SK-N-SH (cell line): ENCODE measurements at regions not wholly inside any gene's neighbourhood (a gene's known extent, or its start where the extent isn't known, plus 50 kb on each side); places are given as distances from the start of the nearest gene placed in this dataset.

Experiments
- CTCF ChIA-PET: fragments of 300-600, 350-600 bp; formaldehyde crosslinking; extraction: SDS; loops from one replicate; lab custom pipeline; 2021; lab: Yijun Ruan, JAX
- POLR2A ChIA-PET: fragments of 350-600 bp; sonication (Branson Sonifier 250); formaldehyde crosslinking; extraction: SDS; loops from one replicate; lab custom pipeline; 2020; ENCODE audit warnings: antibody characterized with exemption, inconsistent platforms; lab: Yijun Ruan, JAX
- DNase-seq: peaks from one replicate; pipeline ENCODE4 v3.0.0; 2012
- H2AFZ ChIP-seq: fragments of 200-600 bp; sonication (generic); 2 replicates; pipeline ENCODE4 v1.8.1; 2016; ENCODE audit warnings: antibody characterized with exemption, mild to moderate bottlenecking, low read depth
- H3F3A ChIP-seq: fragments of 200-600 bp; sonication (generic); replicated peaks from 2 replicates; pipeline ENCODE3; 2016; ENCODE audit warnings: antibody characterized with exemption, mild to moderate bottlenecking; ENCODE audit not compliant: insufficient read depth
- H3K27ac ChIP-seq, 2 experiments: fragments of 200-500 bp in 1 of 2; fragments of 200-600 bp in 1 of 2; sonication (Bioruptor generic) in 1 of 2; sonication (generic), shearing (Covaris generic) in 1 of 2; 2 replicates each; pipeline versions ENCODE4 v1.5.1 to v1.6.1; 2014 to 2016; ENCODE audit warnings: low read depth in 2 of 2, inconsistent platforms in 1 of 2, low read length in 1 of 2, mild to moderate bottlenecking in 1 of 2, mixed read lengths in 1 of 2
- H3K27me3 ChIP-seq: fragments of 200-600 bp; sonication (generic), shearing (Covaris generic); 2 replicates; pipeline ENCODE4 v1.6.1; 2016; ENCODE audit warnings: mixed run types; ENCODE audit not compliant: insufficient read depth
- H3K36me3 ChIP-seq, 2 experiments: fragments of 200-500 bp in 1 of 2; fragments of 200-600 bp in 1 of 2; sonication (Bioruptor generic) in 1 of 2; sonication (generic) in 1 of 2; replicated peaks in 1 of 2; 2 replicates each; pipeline versions ENCODE3 to v1.5.1; 2014 to 2016; ENCODE audit warnings: low read length in 1 of 2, mild to moderate bottlenecking in 1 of 2; ENCODE audit not compliant: insufficient read depth in 2 of 2, control insufficient read depth in 1 of 2
- H3K4me1 ChIP-seq, 2 experiments: fragments of 200-500 bp in 1 of 2; fragments of 200-600 bp in 1 of 2; sonication (Bioruptor generic) in 1 of 2; sonication (generic), shearing (Covaris generic) in 1 of 2; 2 replicates each; pipeline versions ENCODE4 v1.5.1 to v1.6.1; 2014 to 2016; ENCODE audit warnings: low read depth in 1 of 2, low read length in 1 of 2, mixed run types in 1 of 2; ENCODE audit not compliant: insufficient read depth in 2 of 2, control insufficient read depth in 1 of 2
- H3K4me2 ChIP-seq: fragments of 200-600 bp; sonication (generic), shearing (Covaris generic); 2 replicates; pipeline ENCODE4 v1.6.1; 2017; ENCODE audit warnings: mixed run types
- H3K4me3 ChIP-seq, 2 experiments: fragments of 200-500 bp in 1 of 2; fragments of 200-600 bp in 1 of 2; sonication (Bioruptor generic) in 1 of 2; sonication (generic), shearing (Covaris generic) in 1 of 2; 2 replicates each; pipeline versions ENCODE4 v1.5.1 to v1.8.1; 2014 to 2016; ENCODE audit warnings: low read depth in 2 of 2, inconsistent platforms in 1 of 2, low read length in 1 of 2, mild to moderate bottlenecking in 1 of 2, mixed read lengths in 1 of 2, moderate library complexity in 1 of 2
- H3K79me2 ChIP-seq: fragments of 200-600 bp; sonication (generic); 2 replicates; pipeline ENCODE4 v1.8.1; 2017; ENCODE audit warnings: mild to moderate bottlenecking; ENCODE audit not compliant: insufficient read depth
- H3K9ac ChIP-seq: fragments of 200-600 bp; sonication (generic); 2 replicates; pipeline ENCODE4 v1.6.1; 2017; ENCODE audit warnings: mixed run types
- H3K9me2 ChIP-seq: fragments of 200-600 bp; sonication (generic); 2 replicates; pipeline ENCODE4 v1.6.1; 2017; ENCODE audit warnings: mixed run types
- H3K9me3 ChIP-seq: fragments of 200-600 bp; sonication (generic); 2 replicates; pipeline ENCODE4 v1.6.1; 2017; ENCODE audit warnings: mixed run types, mild to moderate bottlenecking, moderate library complexity
- H4K20me1 ChIP-seq: fragments of 200-600 bp; sonication (generic); 2 replicates; pipeline ENCODE4 v1.6.1; 2017; ENCODE audit warnings: mild to moderate bottlenecking, mixed run types; ENCODE audit not compliant: insufficient read depth
- FOSL2 ChIP-seq: IDR thresholded peaks from 2 replicates; pipeline ENCODE4 v1.4.0; 2012; ENCODE audit warnings: low read depth, mild to moderate bottlenecking, moderate library complexity, borderline replicate concordance
- FOXJ3 ChIP-seq: sonication (generic); formaldehyde crosslinking; IDR thresholded peaks from 2 replicates; pipeline ENCODE4 v1.5.1; 2020; ENCODE audit warnings: mild to moderate bottlenecking, missing genetic modification reagents
- FOXM1 ChIP-seq: IDR thresholded peaks from 2 replicates; pipeline ENCODE4 v1.4.0; 2012; ENCODE audit warnings: low read depth, mild to moderate bottlenecking
- GATA2 ChIP-seq: sonication (generic); formaldehyde crosslinking; IDR thresholded peaks from 2 replicates; pipeline ENCODE4 v1.5.0; 2020; ENCODE audit warnings: mild to moderate bottlenecking, missing genetic modification reagents
- IRF3 ChIP-seq: fragments of 150-350 bp; IDR thresholded peaks from 2 replicates; pipeline ENCODE4 v1.6.1; 2016; ENCODE audit warnings: mild to moderate bottlenecking, low read depth, low read length
- MAX ChIP-seq: IDR thresholded peaks from 2 replicates; pipeline ENCODE4 v1.4.0; 2012; ENCODE audit warnings: low read depth
- MEF2A ChIP-seq: IDR thresholded peaks from 2 replicates; pipeline ENCODE4 v1.4.0; 2012; ENCODE audit warnings: low read depth, borderline replicate concordance
- MXI1 ChIP-seq: IDR thresholded peaks from 2 replicates; pipeline ENCODE4 v1.6.1; 2012; ENCODE audit warnings: mild to moderate bottlenecking, low read depth, low read length, improper control_type of control experiment
- NRF1 ChIP-seq: IDR thresholded peaks from 2 replicates; pipeline ENCODE4 v1.6.1; 2012; ENCODE audit warnings: low read depth, mild to moderate bottlenecking, low read length
- PBX3 ChIP-seq: IDR thresholded peaks from 2 replicates; pipeline ENCODE4; 2012
- RAD21 ChIP-seq: IDR thresholded peaks from 2 replicates; pipeline ENCODE4 v1.6.1; 2012; ENCODE audit warnings: mild to moderate bottlenecking, low read length
- RCOR1 ChIP-seq: fragments of 150-350 bp; IDR thresholded peaks from 2 replicates; pipeline ENCODE4 v1.6.1; 2017; ENCODE audit warnings: antibody characterized with exemption, low read length
- REST ChIP-seq: IDR thresholded peaks from 2 replicates; pipeline ENCODE4 v1.6.1; 2012; ENCODE audit warnings: mild to moderate bottlenecking, low read depth, low read length, moderate library complexity
- RFX5 ChIP-seq: IDR thresholded peaks from 2 replicates; pipeline ENCODE4 v1.6.1; 2012; ENCODE audit warnings: mild to moderate bottlenecking, improper control_type of control experiment, low read length
- RXRA ChIP-seq: IDR thresholded peaks from 2 replicates; pipeline ENCODE4 v1.4.0; 2012; ENCODE audit warnings: low read depth, mild to moderate bottlenecking, borderline replicate concordance
- SIN3A ChIP-seq: IDR thresholded peaks from 2 replicates; pipeline ENCODE4 v1.6.1; 2012; ENCODE audit warnings: low read depth, mild to moderate bottlenecking, low read length, moderate library complexity, borderline replicate concordance
- TAF1 ChIP-seq: IDR thresholded peaks from 2 replicates; pipeline ENCODE4 v1.6.1; 2012; ENCODE audit warnings: low read depth, mild to moderate bottlenecking, low read length, moderate library complexity, borderline replicate concordance
- USF2 ChIP-seq: fragments of 150-350 bp; IDR thresholded peaks from 2 replicates; pipeline ENCODE4 v1.6.1; 2017; ENCODE audit warnings: antibody characterized with exemption, low read length, low read depth, borderline replicate concordance
- YY1 ChIP-seq: IDR thresholded peaks from 2 replicates; pipeline ENCODE4 v1.4.0; 2012; ENCODE audit warnings: low read depth, mild to moderate bottlenecking
- WGBS: methylation state at CpG from one replicate; pipeline ENCODE4 v1.1.6; 2017; ENCODE audit warnings: low lambda C conversion rate; 5-methylcytosine and 5-hydroxymethylcytosine counted together

GRCh38 chr2:101549371-101549770 lies 74.5 kb upstream of the RFX8 start:
- no peaks in the 10 kb centered on the region for H3K27me3 ChIP-seq
- no peak overlapping the region for H3K4me3 ChIP-seq
- H3K4me2 ChIP-seq, result no peak overlapping the region
- TF ChIP-seq GATA2 (CRISPR knock-in tag) (no peak), RFX5 (no peak), FOSL2 (no peak), USF2 (no peak), MAX (no peak), REST (no peak), TAF1 (no peak), MXI1 (no peak), FOXM1 (no peak), FOXJ3 (CRISPR knock-in tag) (no peak)
- 0 out of 4 replicates have a peak, but pooled peaks cover 0 to 12% of the 10 kb centered on the region in 2 experiments for H3K4me1 ChIP-seq
- H2AFZ ChIP-seq, result no peak overlapping the region
- no peak overlapping the region for H3K27ac ChIP-seq
- no peak overlapping the region for H3K9ac ChIP-seq
- H3F3A ChIP-seq, result no peaks in the 10 kb centered on the region
- ChIA-PET CTCF (no interaction called here), POLR2A (no interaction called here)
- 47% methylated on average over 1 of the region's 1 CpG for WGBS
- no peak for DNase-seq
- no peaks in the 10 kb centered on the region for H3K36me3 ChIP-seq
- no peaks in the 10 kb centered on the region for H3K79me2 ChIP-seq
- no peaks in the 10 kb centered on the region for H4K20me1 ChIP-seq
- no peaks in the 10 kb centered on the region for H3K9me2 ChIP-seq
- no peaks in the 10 kb centered on the region for H3K9me3 ChIP-seq

GRCh38 chr2:101546376-101547058 lies 71.6 kb upstream of the RFX8 start:
- no peak for DNase-seq
- TF ChIP-seq FOXM1 (no peak), IRF3 (no peak), RAD21 (no peak), FOSL2 (no peak), SIN3A (no peak), USF2 (no peak), MEF2A (no peak), RXRA (no peak), NRF1 (no peak), MXI1 (no peak), PBX3 (no peak), YY1 (no peak), RCOR1 (no peak)

More at GRCh38 chr2:101546376-101547058, 71.6 kb upstream of the RFX8 start:
- peaks cover 0 to 7% of the 10 kb centered on the region in 2 experiments for H3K36me3 ChIP-seq
- no peaks in the 10 kb centered on the region; the same call in 1 of the 2 replicates for H3K9me2 ChIP-seq
- H4K20me1 ChIP-seq, result no peaks in the 10 kb centered on the region
- 65% methylated on average over 2 of the region's 2 CpGs for WGBS
- no peak overlapping the region for H3K4me2 ChIP-seq
- peak overlapping the region in 1 of 2 experiments; percentile 46; a peak in 2 of 4 replicates for H3K27ac ChIP-seq
- H3K9ac ChIP-seq, result no peak overlapping the region
- CTCF ChIA-PET, result no interaction called here
- peaks cover 13% of the 10 kb centered on the region; the same call in 1 of the 2 replicates for H3K9me3 ChIP-seq
- no peaks in the 10 kb centered on the region for H3F3A ChIP-seq
- no peaks in the 10 kb centered on the region for H3K79me2 ChIP-seq
- POLR2A ChIA-PET, result no interaction called here
- H3K4me1 ChIP-seq, result 0 out of 4 replicates have a peak, but pooled peaks cover 0 to 12% of the 10 kb centered on the region in 2 experiments
- H2AFZ ChIP-seq, result no peak overlapping the region
- H3K27me3 ChIP-seq, result no peaks in the 10 kb centered on the region
- H3K4me3 ChIP-seq, result no peak overlapping the region
